Mesodermal cell (in vitro differentiated cells): ENCODE measurements at regions not wholly inside any gene's neighbourhood (a gene's known extent, or its start where the extent isn't known, plus 50 kb on each side); places are given as distances from the start of the nearest gene placed in this dataset.
"Not testable (repeated sequence)": the region's sequence is repeated elsewhere in the genome, so short reads cannot be mapped to it uniquely, and the experiment has no call there.

Experiments used
- H3K27ac ChIP-seq: 2 replicates; pipeline ENCODE4 v1.7.0; 2013; ENCODE audit warnings: mild to moderate bottlenecking, low read depth, low read length, moderate library complexity; ENCODE audit not compliant: severe bottlenecking
- H3K36me3 ChIP-seq: 2 replicates; pipeline ENCODE4 v1.7.1; 2013; ENCODE audit warnings: mild to moderate bottlenecking, low read length, moderate library complexity; ENCODE audit not compliant: control insufficient read depth, insufficient read depth
- H3K4me1 ChIP-seq: one replicate; pipeline ENCODE4 v1.7.1; 2013; ENCODE audit warnings: mild to moderate bottlenecking, low read length; ENCODE audit not compliant: insufficient read depth, control insufficient read depth, poor library complexity, severe bottlenecking
- H3K4me3 ChIP-seq: 2 replicates; pipeline ENCODE4 v1.7.0; 2013; ENCODE audit warnings: low read length, control low read depth, mild to moderate bottlenecking; ENCODE audit not compliant: insufficient read depth, poor library complexity, severe bottlenecking; ENCODE audit errors: extremely low read depth
- H3K9me3 ChIP-seq: 2 replicates; pipeline ENCODE4 v1.7.1; 2013; ENCODE audit warnings: mild to moderate bottlenecking, low read length, moderate library complexity; ENCODE audit not compliant: control insufficient read depth
- WGBS, 2 experiments: methylation state at CpG; one replicate each; pipeline ENCODE4 v1.1.5; 2013; ENCODE audit warnings: missing lambda C conversion rate in 2 of 2; ENCODE audit not compliant: insufficient coverage in 2 of 2; 5-methylcytosine and 5-hydroxymethylcytosine counted together

GRCh38 chr5:116880150-116880549 is 305.5 kb upstream of the SEMA6A start:
- Histone ChIP-seq H3K9me3 (no peaks in the 10 kb centered on the region), H3K4me3 (no peak overlapping the region), H3K27ac (no peak overlapping the region), H3K4me1 (no peaks in the 10 kb centered on the region), H3K36me3 (no peaks in the 10 kb centered on the region)

- Histone ChIP-seq H3K9me3 (no peaks in the 10 kb centered on the region), H3K27ac (no peak overlapping the region), H3K4me3 (no peak overlapping the region), H3K36me3 (no peaks in the 10 kb centered on the region), H3K4me1 (no peaks in the 10 kb centered on the region)
- 83 to 100% methylated on average over 1 of the region's 3 CpGs for WGBS, 2 experiments
Observed at GRCh38 chr5:116876240-116876840, 301.7 kb upstream of the SEMA6A start.

- no peak overlapping the region for H3K27ac ChIP-seq
- no peaks in the 10 kb centered on the region for H3K4me1 ChIP-seq
- H3K9me3 ChIP-seq: no peaks in the 10 kb centered on the region
- WGBS, 2 experiments: no CpG with 5 or more reads among the region's 1 CpG
- no peaks in the 10 kb centered on the region for H3K36me3 ChIP-seq
- H3K4me3 ChIP-seq: no peak overlapping the region
Observed at GRCh38 chr5:116872986-116873385, 298.4 kb upstream of the SEMA6A start.

- Histone ChIP-seq H3K36me3 (no peaks in the 10 kb centered on the region), H3K4me3 (no peak overlapping the region), H3K4me1 (no peaks in the 10 kb centered on the region), H3K27ac (no peak overlapping the region), H3K9me3 (no peaks in the 10 kb centered on the region)
- 100% methylated on average over 1 of the region's 2 CpGs; no CpG with 5 or more reads in 1 of the 2 experiments for WGBS, 2 experiments
Observed at GRCh38 chr5:116872486-116872885, 297.9 kb upstream of the SEMA6A start.

GRCh38 chr5:116867825-116868224 is 293.2 kb upstream of the SEMA6A start:
- H3K9me3 ChIP-seq, H3K27ac ChIP-seq, H3K36me3 ChIP-seq, H3K4me3 ChIP-seq: not testable (repeated sequence)
- WGBS, 2 experiments: 41 to 67% methylated on average over 3 to 4 of the region's 6 CpGs
- peaks cover 34% of the 10 kb centered on the region for H3K4me1 ChIP-seq

- Histone ChIP-seq H3K36me3 (no peaks in the 10 kb centered on the region), H3K4me3 (no peak overlapping the region), H3K27ac (no peak overlapping the region), H3K9me3 (no peaks in the 10 kb centered on the region), H3K4me1 (peaks cover 50% of the 10 kb centered on the region)
- 10 to 14% methylated on average over 1 to 2 of the region's 2 CpGs for WGBS, 2 experiments
Observed at GRCh38 chr5:116865651-116866050, 291.0 kb upstream of the SEMA6A start.

GRCh38 chr5:116864838-116865190 is 290.2 kb upstream of the SEMA6A start:
- Histone ChIP-seq H3K27ac (peak overlapping the region; percentile 91), H3K36me3 (no peaks in the 10 kb centered on the region), H3K4me1 (peaks cover 57% of the 10 kb centered on the region), H3K9me3 (no peaks in the 10 kb centered on the region), H3K4me3 (no peak overlapping the region)

GRCh38 chr5:116864157-116864837 is 289.7 kb upstream of the SEMA6A start:
- Histone ChIP-seq H3K4me1 (peaks cover 62% of the 10 kb centered on the region), H3K4me3 (no peak overlapping the region), H3K36me3 (no peaks in the 10 kb centered on the region), H3K9me3 (no peaks in the 10 kb centered on the region), H3K27ac (peak overlapping the region; percentile 91)
- WGBS, 2 experiments: 0 to 14% methylated on average over 1 to 2 of the region's 9 CpGs

GRCh38 chr5:116862632-116863455 is 288.2 kb upstream of the SEMA6A start:
- Histone ChIP-seq H3K9me3 (no peaks in the 10 kb centered on the region), H3K36me3 (no peaks in the 10 kb centered on the region), H3K4me3 (no peak overlapping the region), H3K4me1 (peaks cover 71% of the 10 kb centered on the region), H3K27ac (peak overlapping the region; percentile 91)
- whole genome bisulfite sequencing, 2 experiments: 68 to 96% methylated on average over 4 to 5 of the region's 10 CpGs

GRCh38 chr5:116861666-116862065 is 287.0 kb upstream of the SEMA6A start:
- WGBS, 2 experiments: 83% methylated on average over 1 of the region's 2 CpGs; no CpG with 5 or more reads in 1 of the 2 experiments
- no peak overlapping the region for H3K4me3 ChIP-seq
- no peaks in the 10 kb centered on the region for H3K36me3 ChIP-seq
- no peaks in the 10 kb centered on the region for H3K9me3 ChIP-seq
- H3K4me1 ChIP-seq: peaks cover 71% of the 10 kb centered on the region
- H3K27ac ChIP-seq: no peak overlapping the region

- Histone ChIP-seq H3K27ac (no peak overlapping the region), H3K4me1 (peaks cover 68% of the 10 kb centered on the region), H3K36me3 (no peaks in the 10 kb centered on the region), H3K4me3 (no peak overlapping the region), H3K9me3 (no peaks in the 10 kb centered on the region)
- 94 to 96% methylated on average over 2 of the region's 3 CpGs for WGBS, 2 experiments
Observed at GRCh38 chr5:116861097-116861496, 286.5 kb upstream of the SEMA6A start.
